ENCODE measurements at regions not wholly inside any gene's neighbourhood (a gene's known extent, or its start where the extent isn't known, plus 50 kb on each side); places are given as distances from the start of the nearest gene placed in this dataset.

DNA sequence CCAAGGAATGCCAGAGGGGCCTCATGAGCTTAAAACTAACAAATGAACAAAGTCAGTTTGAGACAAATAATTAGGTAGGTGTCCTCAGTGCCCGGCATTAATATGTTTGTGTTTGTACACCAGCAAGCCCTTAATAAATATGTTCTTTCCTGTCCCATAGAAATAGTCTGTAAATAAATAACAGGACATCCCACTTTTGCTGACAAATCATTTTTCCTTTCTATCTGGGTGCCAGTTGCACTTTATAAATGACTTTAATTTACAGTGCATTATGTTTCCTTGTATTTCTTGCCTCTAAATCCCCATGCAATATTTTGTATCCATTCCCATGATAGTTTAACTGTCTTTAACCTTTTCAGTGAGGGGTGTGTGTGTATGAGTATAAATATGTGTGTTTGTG lies 170.3 kb downstream of the CBLN1 start:
- intact Hi-C loops (cut with DNase I): no loop called here
- no peaks in the 10 kb centered on the region for H3K9me3 ChIP-seq (ENCODE audit: control insufficient read depth in 2 of 3, insufficient read depth in 1 of 3, low read length in 3 of 3)

GRCh38 chr16:49108611-49109010 lies 173.0 kb downstream of the CBLN1 start:
- Histone ChIP-seq H3K4me3 (ENCODE audit: low read length in 3 of 3) (no peak overlapping the region), H3K36me3 (ENCODE audit: control insufficient read depth in 2 of 3, insufficient read depth in 3 of 3, low read length in 3 of 3) (no peaks in the 10 kb centered on the region), H3K9me3 (ENCODE audit: control insufficient read depth in 2 of 3, insufficient read depth in 1 of 3, low read length in 3 of 3) (no peaks in the 10 kb centered on the region), H3K27ac (ENCODE audit: low read depth in 2 of 2, low read length in 2 of 2) (no peak overlapping the region), H3K9ac (ENCODE audit: low read length in 3 of 3) (no peak overlapping the region), H3K4me1 (ENCODE audit: control insufficient read depth in 2 of 3, insufficient read depth in 2 of 3, low read depth in 1 of 3, low read length in 3 of 3) (no peaks in the 10 kb centered on the region), H3K27me3 (ENCODE audit: control insufficient read depth, insufficient read depth, low read length) (no peaks in the 10 kb centered on the region)
- TF ChIP-seq, protein P1, sequence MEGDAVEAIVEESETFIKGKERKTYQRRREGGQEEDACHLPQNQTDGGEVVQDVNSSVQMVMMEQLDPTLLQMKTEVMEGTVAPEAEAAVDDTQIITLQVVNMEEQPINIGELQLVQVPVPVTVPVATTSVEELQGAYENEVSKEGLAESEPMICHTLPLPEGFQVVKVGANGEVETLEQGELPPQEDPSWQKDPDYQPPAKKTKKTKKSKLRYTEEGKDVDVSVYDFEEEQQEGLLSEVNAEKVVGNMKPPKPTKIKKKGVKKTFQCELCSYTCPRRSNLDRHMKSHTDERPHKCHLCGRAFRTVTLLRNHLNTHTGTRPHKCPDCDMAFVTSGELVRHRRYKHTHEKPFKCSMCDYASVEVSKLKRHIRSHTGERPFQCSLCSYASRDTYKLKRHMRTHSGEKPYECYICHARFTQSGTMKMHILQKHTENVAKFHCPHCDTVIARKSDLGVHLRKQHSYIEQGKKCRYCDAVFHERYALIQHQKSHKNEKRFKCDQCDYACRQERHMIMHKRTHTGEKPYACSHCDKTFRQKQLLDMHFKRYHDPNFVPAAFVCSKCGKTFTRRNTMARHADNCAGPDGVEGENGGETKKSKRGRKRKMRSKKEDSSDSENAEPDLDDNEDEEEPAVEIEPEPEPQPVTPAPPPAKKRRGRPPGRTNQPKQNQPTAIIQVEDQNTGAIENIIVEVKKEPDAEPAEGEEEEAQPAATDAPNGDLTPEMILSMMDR (IDR thresholded peaks at IDR 0.05; ENCODE audit: borderline replicate concordance, extremely low read depth, insufficient read depth): no peak
- DNase-seq: no peak
- intact Hi-C loops (cut with DNase I): no loop called here
- FAIRE-seq: no peak

More for the DNA sequence above, 170.3 kb downstream of the CBLN1 start:
- FAIRE-seq: no peak
- Histone ChIP-seq H3K9ac (ENCODE audit: low read length in 3 of 3) (no peak overlapping the region), H3K36me3 (ENCODE audit: control insufficient read depth in 2 of 3, insufficient read depth in 3 of 3, low read length in 3 of 3) (no peaks in the 10 kb centered on the region), H3K27me3 (ENCODE audit: control insufficient read depth, insufficient read depth, low read length) (no peaks in the 10 kb centered on the region), H3K4me1 (ENCODE audit: control insufficient read depth in 2 of 3, insufficient read depth in 2 of 3, low read depth in 1 of 3, low read length in 3 of 3) (no peaks in the 10 kb centered on the region), H3K27ac (ENCODE audit: low read depth in 2 of 2, low read length in 2 of 2) (no peak overlapping the region), H3K4me3 (ENCODE audit: low read length in 3 of 3) (no peak overlapping the region)
- DNase-seq: no peak
- TF ChIP-seq, protein P1 (IDR thresholded peaks at IDR 0.05; ENCODE audit: borderline replicate concordance, extremely low read depth, insufficient read depth): no peak

GRCh38 chr16:49103298-49103697 lies 178.3 kb downstream of the CBLN1 start:
- intact Hi-C loops (cut with DNase I): no loop called here
- no peak overlapping the region for H3K27ac ChIP-seq (ENCODE audit: low read depth in 2 of 2, low read length in 2 of 2)
- FAIRE-seq: no peak
- TF ChIP-seq, protein P1 (IDR thresholded peaks at IDR 0.05; ENCODE audit: borderline replicate concordance, extremely low read depth, insufficient read depth): no peak
- H3K4me3 ChIP-seq (ENCODE audit: low read length in 3 of 3): no peak overlapping the region
- H3K9me3 ChIP-seq (ENCODE audit: control insufficient read depth in 2 of 3, insufficient read depth in 1 of 3, low read length in 3 of 3): no peaks in the 10 kb centered on the region
- DNase-seq: no peak
- H3K27me3 ChIP-seq (ENCODE audit: control insufficient read depth, insufficient read depth, low read length): no peaks in the 10 kb centered on the region
- no peak overlapping the region for H3K9ac ChIP-seq (ENCODE audit: low read length in 3 of 3)
- H3K36me3 ChIP-seq (ENCODE audit: control insufficient read depth in 2 of 3, insufficient read depth in 3 of 3, low read length in 3 of 3): no peaks in the 10 kb centered on the region
- no peaks in the 10 kb centered on the region for H3K4me1 ChIP-seq (ENCODE audit: control insufficient read depth in 2 of 3, insufficient read depth in 2 of 3, low read depth in 1 of 3, low read length in 3 of 3)

DNA sequence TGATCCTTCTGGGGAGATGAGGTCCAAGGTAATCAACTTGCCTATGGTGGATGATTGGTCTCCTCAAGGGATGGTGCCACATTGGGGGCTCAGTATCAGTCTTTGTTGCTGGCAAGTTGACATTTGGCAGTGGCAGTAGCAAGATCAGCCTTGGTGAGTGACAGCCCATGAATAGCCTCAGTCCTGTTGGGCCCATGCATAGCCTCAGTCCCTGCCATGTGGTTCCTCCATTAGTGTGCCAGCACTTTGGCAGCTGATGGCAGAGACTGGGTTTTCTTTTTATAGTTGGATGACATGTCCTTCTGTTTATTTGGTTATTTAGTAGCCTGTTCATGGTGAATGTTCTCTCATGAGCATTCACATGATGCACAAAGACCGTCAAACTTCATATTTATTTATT lies 179.6 kb downstream of the CBLN1 start:
- Histone ChIP-seq H3K9ac (ENCODE audit: low read length in 3 of 3) (no peak overlapping the region), H3K4me1 (ENCODE audit: control insufficient read depth in 2 of 3, insufficient read depth in 2 of 3, low read depth in 1 of 3, low read length in 3 of 3) (no peaks in the 10 kb centered on the region), H3K4me3 (ENCODE audit: low read length in 3 of 3) (no peak overlapping the region), H3K27ac (ENCODE audit: low read depth in 2 of 2, low read length in 2 of 2) (no peak overlapping the region), H3K36me3 (ENCODE audit: control insufficient read depth in 2 of 3, insufficient read depth in 3 of 3, low read length in 3 of 3) (no peaks in the 10 kb centered on the region), H3K9me3 (ENCODE audit: control insufficient read depth in 2 of 3, insufficient read depth in 1 of 3, low read length in 3 of 3) (no peaks in the 10 kb centered on the region), H3K27me3 (ENCODE audit: control insufficient read depth, insufficient read depth, low read length) (no peaks in the 10 kb centered on the region)
- FAIRE-seq: no peak
- no peak for DNase-seq
- TF ChIP-seq, protein P1 (IDR thresholded peaks at IDR 0.05; ENCODE audit: borderline replicate concordance, extremely low read depth, insufficient read depth): no peak
- intact Hi-C loops (cut with DNase I): no loop called here
